Suprapubic skin (tissue), 4 donors: ENCODE measurements at regions not wholly inside any gene's neighbourhood (a gene's known extent, or its start where the extent isn't known, plus 50 kb on each side); places are given as distances from the start of the nearest gene placed in this dataset.

Source experiments
- CTCF ChIP-seq, 2 donors: fragments of 200-600 bp in 1 of 2; fragments of 450-650 bp in 1 of 2; sonication (generic) in 1 of 2; IDR thresholded peaks; one replicate each; pipeline ENCODE4 v1.5.1; 2016 to 2019; ENCODE audit warnings: antibody characterized with exemption in 2 of 2, mild to moderate bottlenecking in 1 of 2, moderate library complexity in 1 of 2
- EP300 ChIP-seq: sonication (generic); formaldehyde crosslinking; IDR thresholded peaks from one replicate; pipeline ENCODE4 v1.6.1; 2017; ENCODE audit warnings: antibody characterized with exemption
- POLR2A ChIP-seq, 2 donors: fragments of 450-650 bp; IDR thresholded peaks; one replicate each; pipeline ENCODE4 v1.6.1; 2017; ENCODE audit warnings: antibody characterized with exemption in 2 of 2, mild to moderate bottlenecking in 2 of 2, moderate library complexity in 2 of 2
- POLR2AphosphoS5 ChIP-seq, 3 donors: sonication (generic); formaldehyde crosslinking; IDR thresholded peaks; one replicate each; pipeline ENCODE4 v1.6.1; 2017; ENCODE audit warnings: antibody characterized with exemption in 3 of 3

GRCh38 chr12:114860969-114861368 lies 177.0 kb upstream of the TBX3 start:
- no peak for TF ChIP-seq CTCF (IDR thresholded peaks at IDR 0.05)
- no peak for TF ChIP-seq EP300
- TF ChIP-seq POLR2A (IDR thresholded peaks at IDR 0.05) = no peak
- no peak for TF ChIP-seq POLR2AphosphoS5 (IDR thresholded peaks at IDR 0.05)
